Hematopoietic multipotent progenitor cell treated with erythropoietin and hydrocortisone succinate and interleukin-3 and kit ligand, for 8 days (in vitro differentiated cells): ENCODE measurements at regions not wholly inside any gene's neighbourhood (a gene's known extent, or its start where the extent isn't known, plus 50 kb on each side); places are given as distances from the start of the nearest gene placed in this dataset.

Source experiments
- DNase-seq: peaks from one replicate; pipeline ENCODE4 v3.0.0-alpha.2; 2015

DNA sequence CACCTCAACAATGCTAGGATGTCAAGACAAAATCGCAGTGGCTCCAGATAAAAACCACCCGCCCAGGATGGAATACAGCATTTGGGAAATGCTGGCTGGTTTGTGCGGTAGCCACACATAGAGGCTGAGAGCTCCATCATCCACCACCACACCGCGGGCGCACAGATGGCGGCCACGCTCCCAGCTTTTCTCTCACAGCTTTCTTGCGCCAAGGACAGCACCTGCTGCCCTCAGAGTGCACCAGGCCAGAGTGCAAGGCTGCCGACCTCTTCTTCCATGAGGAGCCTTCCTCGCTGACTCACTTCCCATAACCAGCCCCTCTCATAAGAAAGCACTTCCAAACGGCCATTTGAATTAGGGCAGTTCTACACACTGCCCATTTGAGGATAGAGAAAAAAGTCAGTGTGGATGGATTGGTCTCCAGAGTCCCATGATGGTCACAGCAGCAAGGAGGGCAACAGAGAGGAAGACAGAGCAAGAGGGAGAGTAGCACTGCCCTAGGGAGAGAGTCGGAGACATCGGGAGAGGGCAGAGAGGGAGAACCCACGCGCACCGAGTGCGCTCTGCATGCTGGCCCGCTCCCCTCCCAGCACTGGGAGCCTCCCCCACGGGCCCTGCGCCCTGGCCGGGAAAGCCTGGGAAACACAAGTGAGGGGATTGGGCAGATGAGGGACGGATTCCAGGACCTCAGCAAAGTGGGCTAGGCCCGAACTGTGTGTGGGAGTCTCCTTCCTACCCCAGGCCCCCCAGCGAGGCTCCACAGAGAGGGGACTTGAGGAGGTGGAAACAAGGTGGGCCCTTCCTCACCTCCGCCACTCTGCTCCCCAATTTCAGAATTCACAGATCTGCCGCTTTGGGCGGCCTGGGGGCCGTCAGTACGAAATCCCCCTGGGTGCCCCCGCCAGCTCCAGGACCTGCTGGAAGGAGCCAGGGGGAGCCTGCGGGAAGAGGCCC lies 156.9 kb downstream of the USP12 start:
- DNase-seq, result no peak

DNA sequence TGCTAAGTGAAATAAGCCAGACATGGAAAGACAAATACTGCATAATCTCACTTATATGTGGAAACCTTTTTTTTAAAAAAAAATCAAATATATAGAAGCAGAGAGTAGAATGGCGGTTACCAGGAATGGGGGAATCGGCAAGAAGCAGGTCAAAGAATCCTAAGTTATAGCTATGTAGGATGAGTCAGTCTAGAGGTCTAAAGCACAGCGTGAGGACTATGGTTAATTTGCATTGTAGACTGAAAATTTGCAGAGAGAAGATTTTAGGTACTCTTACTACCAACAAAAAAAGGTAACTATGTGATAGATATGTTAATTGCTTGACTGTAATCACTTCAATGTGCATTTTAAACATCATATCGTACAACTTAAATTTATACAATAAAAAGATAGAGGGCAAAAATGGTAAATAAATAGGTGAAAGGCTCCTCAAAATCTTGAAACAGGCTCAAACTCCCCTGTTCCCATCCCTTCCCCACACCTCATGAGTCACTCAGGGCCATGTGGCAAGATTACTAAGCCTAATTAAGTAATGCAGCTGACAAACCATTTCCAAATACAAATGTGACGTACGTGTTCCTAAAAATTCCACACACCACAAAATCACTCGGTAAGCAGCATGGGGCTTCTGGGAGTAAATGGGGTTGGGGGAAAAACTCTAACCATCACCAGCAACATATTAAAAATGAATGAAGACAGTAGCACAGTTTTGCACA lies 159.0 kb downstream of the USP12 start:
- DNase-seq, result no peak

DNA sequence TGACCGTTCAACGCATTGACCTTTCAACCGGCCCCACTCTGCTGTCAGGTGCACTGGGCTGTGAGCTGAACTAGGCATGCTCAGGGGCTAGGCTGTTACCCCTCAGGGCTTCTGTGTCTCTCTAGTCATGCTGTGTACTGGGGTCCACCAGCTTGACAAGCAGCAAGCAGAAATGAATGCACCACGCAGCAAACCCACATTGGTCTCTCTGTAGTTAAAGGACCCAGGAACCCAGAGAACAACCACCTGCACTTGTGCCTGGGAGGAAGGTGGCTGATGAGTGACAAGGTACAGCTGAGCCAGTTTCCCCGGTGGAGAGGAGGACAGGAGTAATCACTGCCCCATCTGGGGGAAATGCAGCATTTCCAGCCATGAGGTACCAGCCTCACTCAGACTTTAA lies 159.9 kb downstream of the USP12 start:
- DNase-seq, result no peak

DNA sequence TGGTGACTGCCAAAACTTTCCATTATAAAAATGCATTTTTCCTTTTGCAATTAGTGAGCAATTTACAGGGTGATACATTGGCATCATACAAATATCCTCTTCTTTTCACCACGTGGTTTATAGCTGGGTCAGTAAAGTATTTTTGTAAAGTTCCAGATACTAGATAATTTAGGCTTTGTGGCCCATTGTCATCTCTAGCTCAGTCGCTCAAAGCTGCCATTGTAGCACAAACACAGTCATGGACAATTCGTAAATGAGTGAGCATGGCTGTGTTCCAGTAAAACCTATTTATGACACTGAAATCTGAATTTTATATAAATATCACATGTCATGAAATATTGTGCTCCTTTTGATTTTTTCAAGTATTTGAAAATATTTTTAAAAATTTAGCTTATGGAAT lies 162.9 kb downstream of the USP12 start:
- DNase-seq, result no peak

DNA sequence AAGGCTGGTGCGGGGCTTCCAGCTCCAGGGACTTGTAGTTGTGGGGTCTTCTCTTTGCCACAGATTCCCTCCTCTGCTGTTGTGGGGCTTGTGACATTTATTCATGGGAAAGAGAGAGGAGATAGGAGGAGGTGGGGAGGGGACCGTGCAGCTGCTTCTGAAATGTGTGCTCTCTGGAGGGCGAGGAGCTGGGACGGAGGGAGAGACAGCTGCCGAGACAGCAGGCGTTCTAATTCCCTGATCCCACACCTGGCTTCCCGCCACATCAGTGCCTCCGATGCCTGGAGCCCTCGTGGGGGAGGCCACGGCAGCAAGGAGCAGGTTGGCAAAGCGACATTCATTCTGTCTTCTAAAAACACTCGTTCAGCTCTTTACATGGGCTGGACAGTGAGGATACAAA lies 164.4 kb downstream of the USP12 start:
- DNase-seq, result no peak

DNA sequence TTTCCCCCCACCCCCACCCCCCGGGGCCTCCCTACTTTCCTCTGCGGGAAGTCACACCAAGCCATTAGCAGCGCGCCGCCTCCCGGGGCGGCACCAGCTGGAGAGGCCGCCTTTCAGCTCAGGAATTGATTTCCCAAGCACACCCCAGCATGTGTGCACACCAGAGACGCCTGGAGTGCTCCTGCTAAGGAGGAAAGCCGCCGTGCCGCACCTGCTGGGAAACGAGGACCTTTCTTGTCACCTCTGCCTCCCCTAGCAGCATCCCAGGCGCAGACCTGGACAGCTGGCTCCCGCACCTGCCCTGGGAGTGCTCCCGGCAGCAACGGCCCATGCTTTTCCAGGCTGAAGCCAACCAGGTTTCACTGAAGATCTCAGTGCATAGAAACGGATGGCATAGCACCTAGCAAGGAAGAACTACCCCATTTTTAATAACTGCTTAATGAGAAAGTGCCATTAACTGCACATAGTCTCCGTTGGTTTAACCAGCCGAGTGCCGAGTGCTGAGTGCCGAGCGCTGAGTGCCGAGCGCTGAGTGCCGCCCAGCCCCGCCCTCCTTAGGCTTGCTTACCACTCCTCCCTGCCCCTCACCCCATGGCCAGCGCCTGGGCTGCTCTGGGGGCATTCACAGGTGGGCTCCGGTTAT lies 165.0 kb downstream of the USP12 start:
- DNase-seq, result peak; percentile 39

DNA sequence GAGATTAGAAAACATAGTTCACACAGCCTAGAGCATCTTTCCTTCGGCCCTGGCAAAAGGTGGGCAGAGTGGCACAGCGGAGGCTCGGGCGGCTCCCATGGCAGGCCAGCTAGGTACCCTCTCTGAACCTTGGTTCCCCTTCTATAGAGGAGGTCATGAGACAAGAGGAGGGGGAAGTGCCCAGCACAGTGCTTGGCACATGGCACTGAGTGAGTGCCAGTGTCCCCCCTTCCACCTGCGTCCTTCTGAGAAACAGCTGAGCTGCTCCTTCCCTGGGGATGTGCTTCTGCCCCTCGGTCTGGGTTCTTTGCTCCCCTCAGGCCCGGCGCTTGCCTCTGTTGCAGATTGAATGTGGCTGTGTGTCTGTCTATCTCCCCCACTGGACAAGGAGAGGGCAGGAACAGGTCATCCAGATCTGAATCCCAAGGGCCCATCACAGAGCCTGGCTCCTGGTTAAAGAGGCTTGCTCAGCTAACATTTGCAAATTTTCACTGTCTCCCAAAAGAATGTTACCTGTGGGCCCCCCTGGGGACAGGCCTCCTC lies 165.6 kb downstream of the USP12 start:
- no peak for DNase-seq

DNA sequence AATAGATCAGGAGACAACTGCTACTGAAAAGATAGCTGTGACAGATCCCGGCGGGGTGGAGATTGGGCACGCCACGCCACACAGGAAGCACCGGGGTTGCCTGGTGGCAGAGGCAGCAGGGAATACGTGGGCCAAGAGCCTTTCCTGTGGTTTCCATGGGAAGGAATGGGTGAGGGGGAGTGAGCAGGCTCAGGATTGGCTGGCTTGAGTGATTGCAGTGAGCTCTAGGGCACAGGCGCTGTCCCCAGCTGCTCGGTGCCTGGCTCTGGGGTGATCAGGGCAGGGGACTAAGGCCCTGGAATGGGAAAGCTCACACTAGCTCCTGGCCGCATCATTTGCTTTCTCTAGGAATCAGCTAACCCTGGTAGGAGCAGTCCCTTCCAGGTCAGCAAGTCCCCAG lies 166.1 kb downstream of the USP12 start:
- no peak for DNase-seq

DNA sequence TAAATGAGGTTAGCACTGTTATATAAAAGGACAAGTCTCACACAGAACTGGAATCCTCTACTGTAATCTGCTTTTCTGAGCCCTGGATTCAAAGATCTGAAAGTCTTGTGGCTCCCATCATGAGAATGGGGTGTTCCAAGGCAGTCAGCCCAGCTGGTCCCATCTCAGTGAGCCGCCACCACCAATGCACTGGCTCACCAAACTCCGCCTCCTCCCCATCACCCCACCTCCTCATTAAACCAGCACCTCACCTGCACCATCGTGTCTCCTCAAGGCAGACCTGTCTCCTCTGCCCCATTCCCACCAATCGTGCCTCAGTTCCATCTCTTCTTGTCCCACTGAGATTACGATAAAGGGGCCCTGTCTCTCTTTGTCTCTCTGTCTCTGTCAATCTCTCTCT lies 166.7 kb downstream of the USP12 start:
- no peak for DNase-seq

DNA sequence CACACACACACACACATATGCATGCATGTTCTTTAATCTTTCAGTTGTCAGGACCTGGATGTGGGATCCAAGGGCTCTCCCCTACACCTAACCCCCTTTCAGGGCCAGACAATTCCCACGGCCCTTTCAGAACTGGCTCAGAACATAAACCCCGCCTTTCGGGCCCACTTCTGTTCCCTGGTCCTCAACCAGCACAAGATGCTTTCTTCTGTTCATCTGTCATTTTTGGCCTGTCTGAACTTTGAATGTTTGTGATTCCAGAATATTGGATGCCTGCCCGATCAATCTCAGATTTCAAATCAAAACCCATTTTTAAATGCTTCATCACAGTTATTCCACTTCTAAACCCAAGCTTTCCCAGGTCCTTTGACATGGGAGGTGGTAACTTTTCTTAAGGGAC lies 167.3 kb downstream of the USP12 start:
- no peak for DNase-seq

DNA sequence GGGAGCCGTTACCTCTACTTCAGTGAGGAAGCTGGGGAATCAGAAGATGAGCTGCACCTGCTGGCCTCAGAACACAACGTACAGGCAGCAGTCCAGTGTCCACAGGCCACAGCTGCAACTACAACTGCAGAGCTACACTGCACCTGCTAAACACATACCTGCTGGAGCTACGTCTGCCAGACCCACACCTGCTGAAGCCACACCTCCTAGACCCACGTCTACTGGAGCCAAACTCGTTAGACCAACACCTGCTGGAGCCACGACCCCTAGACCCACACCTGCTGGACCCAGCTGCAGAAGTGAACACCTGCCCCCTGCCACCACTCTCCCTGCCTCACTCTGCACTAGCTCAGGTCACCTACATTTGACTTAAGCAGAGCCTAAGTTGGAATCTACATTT lies 169.9 kb downstream of the USP12 start:
- DNase-seq, result no peak

DNA sequence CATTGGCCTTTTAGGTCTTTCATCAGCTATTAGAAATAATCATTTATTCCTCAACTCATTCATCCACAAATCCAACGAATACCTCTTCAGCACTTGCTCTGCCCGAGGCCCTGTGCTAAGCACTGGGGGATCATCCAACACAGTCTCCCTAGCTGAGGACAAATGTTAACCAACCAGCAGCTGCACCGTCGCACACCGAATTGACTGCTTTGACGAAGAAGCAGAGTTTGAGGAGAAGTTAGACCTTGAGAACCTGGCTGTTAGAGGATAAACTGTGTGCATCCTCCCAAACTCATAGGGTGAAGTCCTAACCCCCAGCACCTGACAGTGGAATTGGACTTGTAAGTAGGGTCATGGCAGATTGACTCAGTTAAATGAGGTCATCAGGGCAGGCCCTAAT lies 170.9 kb downstream of the USP12 start:
- no peak for DNase-seq

DNA sequence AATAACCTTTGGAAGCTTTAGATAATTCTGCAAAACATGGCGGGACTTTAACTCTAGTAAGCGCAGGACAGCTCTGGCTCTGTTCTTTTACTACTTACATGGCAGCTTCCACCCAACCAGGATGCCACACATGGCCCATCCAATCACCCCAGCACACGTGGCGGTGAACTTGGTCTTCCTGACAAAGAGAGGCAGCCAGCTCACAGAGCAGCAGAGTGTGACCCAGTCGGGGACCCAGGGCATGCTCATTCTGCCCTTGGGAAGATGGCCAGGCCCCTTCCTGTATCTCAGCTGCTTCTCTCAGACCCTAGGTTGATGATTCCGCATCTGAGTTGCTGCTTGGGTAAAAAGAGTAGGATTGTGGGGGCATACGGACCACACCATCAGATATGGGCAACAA lies 172.1 kb downstream of the USP12 start:
- DNase-seq, result no peak

DNA sequence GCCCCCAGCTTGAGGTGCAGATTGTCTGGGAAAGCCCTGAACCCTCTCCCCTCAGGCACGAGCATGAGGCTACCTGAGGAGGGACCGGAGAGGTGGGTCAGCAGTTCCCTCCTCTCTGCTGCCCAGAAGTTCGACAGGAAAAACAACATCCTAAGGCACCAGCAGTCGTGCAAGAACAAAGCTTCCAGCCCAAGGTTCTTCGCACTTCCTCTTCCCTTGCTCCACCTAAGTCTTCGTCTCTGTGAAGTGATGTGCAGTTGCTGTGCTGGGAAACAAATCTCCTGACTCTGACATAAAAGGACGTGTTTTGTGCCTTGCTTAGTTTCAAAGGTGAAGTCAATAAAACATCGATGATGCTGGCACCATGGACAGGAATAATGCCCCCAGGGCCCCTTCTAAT lies 173.3 kb downstream of the USP12 start:
- no peak for DNase-seq

DNA sequence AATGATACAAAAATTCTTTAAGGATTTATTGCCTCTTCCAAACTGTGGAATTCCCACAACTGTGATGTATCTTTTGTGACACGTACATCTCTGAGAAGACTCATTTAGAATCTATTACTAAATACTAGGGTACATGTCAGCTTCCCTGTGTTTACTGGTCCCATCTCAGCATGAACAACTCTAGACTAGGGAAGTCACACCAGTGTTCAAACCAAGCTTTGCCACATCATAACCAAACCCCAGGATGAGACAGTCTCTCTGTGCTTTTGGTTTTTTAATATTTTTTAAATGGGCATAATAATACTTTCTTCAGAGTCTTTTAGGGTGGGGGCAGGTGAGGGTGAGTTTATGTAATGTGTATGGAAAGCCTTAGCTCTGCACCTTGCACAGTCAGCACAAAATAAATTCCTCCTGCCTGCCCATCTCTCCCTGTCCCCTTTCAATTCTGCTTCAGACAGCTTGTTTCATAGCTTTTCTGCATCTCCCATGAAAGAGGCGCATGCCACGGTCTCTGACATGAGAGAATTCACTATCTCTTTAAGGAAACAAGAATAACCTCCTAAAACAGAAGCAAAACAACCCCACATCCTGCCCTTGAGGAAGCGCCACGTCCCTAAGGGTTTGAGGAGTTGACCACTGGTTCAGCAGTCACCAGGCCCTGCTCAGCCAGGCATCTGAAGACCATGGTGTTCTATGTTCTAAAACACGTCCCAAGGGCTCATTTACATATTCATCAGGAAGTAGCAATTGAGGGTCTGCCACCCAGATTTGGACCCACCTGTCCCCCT lies 174.5 kb downstream of the USP12 start:
- DNase-seq, result no peak

DNA sequence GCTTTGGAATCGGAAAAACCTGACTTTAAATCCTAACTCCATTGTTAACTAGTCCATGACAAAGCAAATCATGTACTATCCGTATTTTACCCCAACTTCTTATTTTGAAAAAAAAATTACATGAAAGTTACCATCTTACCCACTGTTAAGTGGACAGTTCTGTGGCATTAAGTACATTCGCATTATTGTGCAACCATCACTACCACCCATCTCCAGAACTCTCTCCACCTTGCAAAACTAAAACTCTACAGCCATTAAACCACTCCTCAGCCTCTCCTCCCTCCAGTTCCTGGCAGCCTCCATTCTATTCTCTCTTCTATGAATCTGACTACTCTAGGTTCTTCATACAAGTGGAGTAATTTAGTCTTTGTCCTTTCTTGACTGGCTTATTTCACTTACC lies 176.5 kb downstream of the USP12 start:
- DNase-seq, result no peak

DNA sequence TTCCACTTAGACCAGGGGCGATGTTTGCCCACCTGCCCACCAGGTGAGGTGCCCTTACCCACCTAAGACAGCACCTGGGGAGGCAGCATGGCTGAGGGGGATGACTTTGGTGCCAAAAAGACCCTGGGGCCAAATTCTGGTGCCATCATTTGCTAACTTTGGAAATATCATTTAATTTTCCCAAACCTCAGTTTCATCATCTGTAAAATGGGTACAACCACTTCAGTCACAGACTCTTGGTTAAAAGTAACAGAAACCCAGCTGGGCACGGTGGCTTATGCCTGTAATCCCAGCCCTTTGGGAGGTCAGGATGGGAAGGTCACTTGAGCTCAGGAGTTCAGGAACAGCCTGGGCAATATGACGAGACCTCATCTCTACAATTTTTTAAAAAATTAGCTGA lies 177.8 kb downstream of the USP12 start:
- no peak for DNase-seq

DNA sequence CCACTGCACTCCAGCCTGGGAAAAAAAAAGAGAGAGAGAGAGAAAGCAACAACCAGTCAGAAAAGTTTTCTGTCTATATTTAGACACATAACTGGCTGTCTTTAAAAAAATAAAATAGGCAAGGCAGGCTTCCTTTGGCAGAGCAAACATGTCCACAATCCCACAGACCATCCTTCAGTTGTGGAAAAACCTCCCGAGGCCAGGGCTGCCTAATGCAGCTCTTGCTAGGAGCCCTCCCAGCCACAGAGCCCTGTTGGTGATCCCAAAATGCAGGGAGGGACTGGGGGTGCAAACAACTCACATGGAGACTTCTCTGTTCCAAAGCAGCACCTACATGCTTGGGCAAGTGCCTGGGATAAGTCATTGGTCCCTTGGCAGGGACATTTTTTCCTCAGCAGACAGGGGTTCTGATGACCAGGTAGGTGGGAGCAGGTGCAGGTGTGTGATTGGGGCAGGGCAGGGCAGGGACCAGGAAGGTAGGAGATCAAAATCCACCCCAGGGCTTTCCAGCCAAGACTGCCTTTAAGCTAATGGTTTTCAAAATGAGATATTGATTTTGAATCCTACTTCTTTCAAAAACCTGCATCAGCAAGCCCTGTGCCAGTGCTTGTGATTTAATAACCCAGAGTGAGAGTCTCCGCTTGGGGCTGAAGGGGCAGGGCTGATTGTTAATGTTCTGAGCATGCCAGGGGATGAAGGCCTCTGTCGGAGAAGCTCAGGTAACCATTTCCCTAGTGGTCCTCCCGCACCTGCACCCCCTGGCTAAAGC lies 178.5 kb downstream of the USP12 start:
- no peak for DNase-seq

DNA sequence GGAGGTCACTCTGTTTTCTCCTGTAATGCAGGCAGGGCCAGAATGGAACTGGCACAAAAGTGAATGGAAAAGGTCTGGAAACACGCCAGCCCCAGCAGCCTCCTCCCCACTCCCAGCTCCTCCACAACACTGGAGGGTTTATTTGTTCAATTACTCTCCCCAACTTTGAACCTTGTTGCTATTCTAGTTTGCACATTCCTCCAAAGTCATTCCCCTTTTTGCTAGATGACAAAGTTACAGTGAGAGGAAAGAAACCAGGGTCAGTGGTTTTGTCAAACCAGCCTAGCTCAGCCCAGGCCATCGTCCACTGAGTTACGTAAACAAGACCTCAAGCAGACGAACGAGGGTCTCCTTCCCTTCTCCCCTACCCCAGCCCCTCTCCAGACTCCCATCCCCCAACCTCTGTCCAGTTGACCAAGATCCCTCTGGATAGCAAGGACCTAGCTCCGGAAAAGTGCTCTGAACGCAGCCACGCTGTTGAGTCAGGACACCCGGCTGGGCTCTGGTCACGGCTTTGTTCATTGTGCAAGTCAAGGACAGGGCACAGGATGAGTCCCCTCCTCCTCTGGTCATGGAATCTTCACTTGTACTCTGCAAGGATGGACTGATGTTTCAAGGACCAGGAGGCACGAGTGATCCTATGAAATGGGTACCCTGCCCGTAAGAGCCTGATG lies 180.0 kb downstream of the USP12 start:
- DNase-seq, result no peak

DNA sequence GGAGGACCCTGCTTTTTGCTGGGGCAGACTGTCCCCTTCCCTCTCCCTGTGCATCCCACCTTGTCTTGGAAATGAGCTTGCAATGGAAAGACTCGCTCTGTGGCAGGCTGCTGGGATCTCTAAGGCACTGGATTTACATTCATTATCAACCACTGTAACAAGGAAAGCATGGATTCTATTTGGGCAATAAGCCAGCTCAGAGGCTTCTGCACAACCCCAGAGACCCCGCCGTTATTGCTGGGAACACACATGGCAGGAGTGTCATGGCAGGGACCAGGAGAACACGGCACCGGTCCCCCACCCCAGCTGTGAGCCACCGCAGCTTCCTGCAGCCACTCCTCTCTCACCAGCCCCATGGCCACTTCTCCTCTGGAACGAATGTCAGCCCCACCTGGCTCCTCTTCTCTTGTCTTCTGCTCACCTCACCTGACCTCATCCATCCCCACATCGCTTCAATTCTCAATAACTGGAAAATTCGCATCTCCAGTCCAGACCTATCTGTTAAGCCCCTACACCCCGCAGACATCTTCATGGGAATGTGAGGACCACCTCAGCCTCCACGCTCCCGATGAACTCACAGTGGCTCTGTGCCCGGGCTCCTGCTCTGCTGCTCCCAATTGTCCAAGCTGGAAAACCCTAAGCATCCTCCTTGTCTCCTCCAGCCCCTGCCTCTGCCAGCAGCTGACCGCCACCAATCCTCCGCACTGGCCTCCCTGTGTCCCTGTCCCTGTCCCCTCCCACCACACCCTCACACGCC lies 181.5 kb downstream of the USP12 start:
- no peak for DNase-seq
